T47D (cell line): ENCODE measurements at regions not wholly inside any gene's neighbourhood (a gene's known extent, or its start where the extent isn't known, plus 50 kb on each side); places are given as distances from the start of the nearest gene placed in this dataset.

Source experiments
- DNase-seq, 2 experiments: peaks; one replicate each; pipeline versions ENCODE4 v3.0.0 to v3.0.0-alpha.2; 2011 to 2012; ENCODE audit warnings: low read depth in 1 of 2, low spot score in 1 of 2
- JUND ChIP-seq: IDR thresholded peaks from 2 replicates; pipeline ENCODE4 v1.6.1; 2012; ENCODE audit warnings: low read depth
- in situ Hi-C: cut with HindIII; loops from 2 replicates; pipeline ENCODE4 v1.10.0; 2016; ENCODE audit warnings: low sequenced_read_pairs, low pct_unique_long_range_greater_than_20kb

GRCh38 chr2:172323861-172324597 lies 103.4 kb upstream of the ITGA6 start:
- no peak for TF ChIP-seq JUND
- in situ Hi-C loops = no loop called here
- no peak for DNase-seq

GRCh38 chr2:172326211-172326509 lies 101.2 kb upstream of the ITGA6 start:
- in situ Hi-C loops = no loop called here
- DNase-seq = no peak

GRCh38 chr2:172328103-172328841 lies 99.1 kb upstream of the ITGA6 start:
- no peak for DNase-seq
- TF ChIP-seq JUND = no peak
- in situ Hi-C loops = no loop called here

More at GRCh38 chr2:172326211-172326509, 101.2 kb upstream of the ITGA6 start:
- TF ChIP-seq JUND = no peak

GRCh38 chr2:172329416-172329773 lies 98.0 kb upstream of the ITGA6 start:
- in situ Hi-C loops = no loop called here
- no peak for DNase-seq
- no peak for TF ChIP-seq JUND

- no peak for TF ChIP-seq JUND
- no peak for DNase-seq
- in situ Hi-C loops = no loop called here
Measured at GRCh38 chr2:172329774-172330671, 97.4 kb upstream of the ITGA6 start.

- no peak for TF ChIP-seq JUND
Measured at GRCh38 chr2:172332507-172332906, 94.9 kb upstream of the ITGA6 start.

GRCh38 chr2:172333235-172333977 lies 94.0 kb upstream of the ITGA6 start:
- no peak for TF ChIP-seq JUND
- in situ Hi-C loops = no loop called here
- DNase-seq = no peak

More at GRCh38 chr2:172332507-172332906, 94.9 kb upstream of the ITGA6 start:
- no peak for DNase-seq
- in situ Hi-C loops = no loop called here

- in situ Hi-C loops = no loop called here
Measured at GRCh38 chr2:172333978-172334330, 93.4 kb upstream of the ITGA6 start.

GRCh38 chr2:172334988-172335387 lies 92.4 kb upstream of the ITGA6 start:
- in situ Hi-C loops = no loop called here
- no peak for DNase-seq
- no peak for TF ChIP-seq JUND

More at GRCh38 chr2:172333978-172334330, 93.4 kb upstream of the ITGA6 start:
- no peak for TF ChIP-seq JUND
- no peak for DNase-seq

- no peak for TF ChIP-seq JUND
- DNase-seq = no peak
- in situ Hi-C loops = no loop called here
Measured at GRCh38 chr2:172335736-172336135, 91.7 kb upstream of the ITGA6 start.

GRCh38 chr2:172336681-172337080 lies 90.7 kb upstream of the ITGA6 start:
- in situ Hi-C loops = no loop called here
- TF ChIP-seq JUND = no peak
- DNase-seq = no peak

GRCh38 chr2:172339371-172340010 lies 87.9 kb upstream of the ITGA6 start:
- in situ Hi-C loops = no loop called here

More at GRCh38 chr2:172339371-172340010, 87.9 kb upstream of the ITGA6 start:
- no peak for DNase-seq
- no peak for TF ChIP-seq JUND
